HG02763 (cell line): ENCODE measurements at regions not wholly inside any gene's neighbourhood (a gene's known extent, or its start where the extent isn't known, plus 50 kb on each side); places are given as distances from the start of the nearest gene placed in this dataset.

Experiments used
- ATAC-seq: cut with Tn5 transposase; IDR thresholded peaks from one replicate; pipeline ENCODE4 v1.9.1; 2021; ENCODE audit warnings: mild to moderate bottlenecking, moderate library complexity; ENCODE audit not compliant: unreplicated experiment

DNA sequence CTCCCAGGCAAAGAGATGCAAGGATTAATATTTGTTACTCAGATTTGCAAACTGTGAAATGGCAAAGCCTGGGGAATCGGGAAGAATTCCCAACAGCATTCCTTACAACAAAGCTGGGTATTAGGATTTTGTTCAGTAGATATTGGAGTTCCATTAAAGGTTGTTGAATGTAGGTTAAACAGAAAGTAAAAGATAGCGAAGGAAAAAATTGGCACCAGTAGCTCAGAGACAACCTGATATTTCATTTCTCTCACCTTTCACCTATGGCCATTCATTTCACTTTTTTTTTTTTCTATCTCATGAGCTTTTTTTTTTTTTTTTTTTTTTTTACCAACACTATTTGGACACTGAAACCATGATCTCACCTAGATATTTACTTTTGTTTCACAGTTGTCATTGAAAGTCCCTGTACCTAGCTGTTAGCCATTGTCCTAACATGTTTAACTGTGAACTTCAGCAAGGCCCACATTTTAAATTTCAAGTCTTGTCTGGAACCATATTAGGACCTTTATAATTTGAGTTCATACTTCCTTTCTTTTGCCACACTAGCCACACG, 552.5 kb downstream of the HAO1 start:
- ATAC-seq: no peak

GRCh38 chr20:7389216-7389615, 551.0 kb downstream of the HAO1 start:
- ATAC-seq: no peak

GRCh38 chr20:7392542-7393206, 547.6 kb downstream of the HAO1 start:
- no peak for ATAC-seq

GRCh38 chr20:7399114-7399513, 541.1 kb downstream of the HAO1 start:
- no peak for ATAC-seq

- ATAC-seq: no peak
Observed at GRCh38 chr20:7399575-7399974, 540.7 kb downstream of the HAO1 start.

DNA sequence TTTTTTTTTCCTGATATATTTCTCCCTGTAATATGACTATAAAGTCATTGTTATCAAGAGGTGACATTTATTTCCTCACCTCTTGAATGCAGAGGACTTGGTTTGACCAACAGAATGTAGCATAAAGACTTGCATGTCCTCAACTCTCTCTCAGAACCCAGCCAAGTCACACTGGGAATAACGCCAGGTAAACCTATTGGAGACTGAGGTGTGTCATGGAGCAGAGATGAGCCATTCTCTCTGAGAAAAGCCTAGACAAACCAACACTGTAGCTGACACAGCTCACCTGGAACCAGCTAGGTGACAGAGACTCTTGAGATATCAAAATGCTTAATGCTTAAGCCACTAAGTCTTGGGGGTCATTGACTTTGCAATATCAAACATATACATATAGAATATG, 533.6 kb downstream of the HAO1 start:
- ATAC-seq: no peak

DNA sequence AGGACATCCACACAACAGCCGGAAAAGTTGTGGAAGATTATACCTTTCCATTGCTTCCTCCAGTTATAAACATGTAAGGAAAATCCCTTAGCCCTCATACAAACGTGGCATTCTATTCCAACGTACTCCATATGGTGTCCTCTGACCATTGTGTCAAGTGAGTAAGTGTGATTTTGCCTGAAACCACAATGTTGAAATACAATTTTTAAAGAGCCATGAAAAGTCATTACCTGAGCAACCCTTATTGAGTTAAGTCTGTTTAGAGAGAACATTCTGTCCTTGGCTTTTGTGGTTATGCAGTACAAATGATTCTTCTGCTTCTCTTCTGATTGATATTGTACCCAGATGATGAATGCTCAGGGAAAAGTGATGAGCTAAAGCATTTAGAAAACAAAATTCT, 530.1 kb downstream of the HAO1 start:
- ATAC-seq: no peak

DNA sequence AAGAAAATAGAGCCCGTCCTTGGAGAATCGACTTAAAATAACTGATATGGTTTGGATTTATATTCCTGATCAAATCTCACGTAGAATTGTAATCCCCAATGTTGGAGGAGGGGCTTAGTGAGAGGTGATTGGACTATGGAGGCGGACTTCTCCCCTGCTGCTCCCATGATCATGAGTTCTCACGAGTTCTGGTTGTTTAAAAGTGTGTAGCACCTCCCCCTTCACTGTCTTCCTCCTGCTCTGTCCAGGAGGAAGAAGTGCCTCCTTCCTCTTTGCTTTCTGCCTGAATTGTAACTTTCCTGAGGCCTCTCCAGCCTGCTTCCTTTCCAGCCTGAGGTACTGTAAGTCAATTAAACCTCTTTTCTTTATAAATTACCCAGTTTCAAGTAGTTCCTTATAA, 529.2 kb downstream of the HAO1 start:
- ATAC-seq: no peak

GRCh38 chr20:7415427-7415826, 524.8 kb downstream of the HAO1 start:
- ATAC-seq: no peak

GRCh38 chr20:7416382-7416781, 523.9 kb downstream of the HAO1 start:
- no peak for ATAC-seq

GRCh38 chr20:7420345-7420744, 519.9 kb downstream of the HAO1 start:
- ATAC-seq: no peak

GRCh38 chr20:7426890-7427496, 513.3 kb downstream of the HAO1 start:
- ATAC-seq: no peak

DNA sequence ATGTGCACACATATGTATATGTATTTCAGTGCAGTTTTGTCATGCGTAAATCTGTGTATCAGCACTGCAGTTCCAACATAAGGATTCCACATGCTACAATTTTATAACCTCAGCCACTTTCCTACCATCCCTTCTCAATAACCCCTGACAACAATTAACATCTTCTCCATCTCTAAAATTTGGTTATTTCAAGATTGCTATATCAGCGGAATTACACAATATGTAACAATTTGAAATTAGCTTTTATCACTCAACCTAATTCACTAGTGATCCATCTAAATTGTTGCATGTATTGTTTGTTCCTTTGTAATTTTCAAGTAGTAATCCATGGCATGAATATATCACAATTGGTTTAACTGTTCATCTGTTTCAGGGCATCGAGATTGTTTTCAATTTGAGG, 511.3 kb downstream of the HAO1 start:
- ATAC-seq: no peak

GRCh38 chr20:7432612-7433011, 507.6 kb downstream of the HAO1 start:
- no peak for ATAC-seq

GRCh38 chr20:7437311-7437710, 502.9 kb downstream of the HAO1 start:
- ATAC-seq: no peak

DNA sequence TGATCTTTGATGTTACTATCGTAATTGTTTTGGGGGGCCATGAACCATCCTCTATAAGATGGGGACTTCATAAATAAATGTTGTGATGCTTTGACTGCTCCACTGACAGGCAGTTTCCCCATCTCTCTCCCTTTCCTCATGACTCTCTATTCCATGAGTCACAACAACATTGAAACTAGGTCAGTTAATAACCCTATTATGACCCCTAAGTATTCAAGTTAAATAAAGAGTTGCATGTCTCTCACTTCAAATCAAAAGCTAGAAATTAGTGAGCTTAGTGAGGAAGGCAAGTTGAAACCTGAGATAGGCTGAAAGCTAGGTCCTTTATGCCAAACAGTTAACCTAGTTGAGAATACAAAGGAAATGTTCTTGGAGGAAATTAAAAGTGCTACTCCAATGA, 491.0 kb downstream of the HAO1 start:
- no peak for ATAC-seq

GRCh38 chr20:7452890-7453289, 487.4 kb downstream of the HAO1 start:
- ATAC-seq: no peak

- no peak for ATAC-seq
Observed at GRCh38 chr20:7454047-7454446, 486.2 kb downstream of the HAO1 start.

DNA sequence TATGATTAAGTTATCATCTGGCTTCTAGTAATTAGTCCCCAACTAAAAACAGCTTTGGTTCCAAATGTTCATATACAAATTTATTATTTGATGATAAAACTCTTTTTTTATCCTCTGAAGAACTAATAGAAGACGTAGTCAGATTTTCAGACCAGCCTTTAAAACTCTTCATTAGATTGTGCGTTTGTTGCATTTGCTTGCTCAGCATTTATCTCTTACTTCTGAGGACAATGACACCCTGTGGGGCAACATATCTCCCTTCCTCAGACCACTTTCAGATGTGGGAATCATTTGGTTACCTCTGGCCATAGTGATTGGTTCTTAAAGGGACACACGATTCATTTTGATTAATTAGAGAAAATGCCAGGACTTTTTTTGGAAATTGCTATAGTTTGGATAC, 481.8 kb downstream of the HAO1 start:
- no peak for ATAC-seq

- no peak for ATAC-seq
Observed at GRCh38 chr20:7459083-7459482, 481.2 kb downstream of the HAO1 start.

- ATAC-seq: no peak
Observed at GRCh38 chr20:7463290-7463689, 477.0 kb downstream of the HAO1 start.

- ATAC-seq: no peak
Observed at GRCh38 chr20:7470912-7471311, 469.3 kb downstream of the HAO1 start.

- no peak for ATAC-seq
Observed at GRCh38 chr20:7490288-7490687, 450.0 kb downstream of the HAO1 start.
